ENCODE measurements at regions not wholly inside any gene's neighbourhood (a gene's known extent, or its start where the extent isn't known, plus 50 kb on each side); places are given as distances from the start of the nearest gene placed in this dataset.

- no peak overlapping the region for H3K4me3 ChIP-seq
- no peak overlapping the region for H3K27ac ChIP-seq
- no peaks in the 10 kb centered on the region for H3K36me3 ChIP-seq
- H3K9me3 ChIP-seq = no peaks in the 10 kb centered on the region
- H3K4me2 ChIP-seq = no peak overlapping the region
- no peak for TF ChIP-seq Cebpa-rat (IDR thresholded peaks at IDR 0.05)
- no peaks in the 10 kb centered on the region for H3K4me1 ChIP-seq
- H3K27me3 ChIP-seq = no peaks in the 10 kb centered on the region
- no peak overlapping the region for H3K9ac ChIP-seq
- H4K20me1 ChIP-seq = no peaks in the 10 kb centered on the region
These were observed 566.0 kb downstream of the NR4A2 start for GRCh38 chr2:155766342-155767115.

GRCh38 chr2:155755481-155755880 is 577.0 kb downstream of the NR4A2 start:
- no peak overlapping the region for H3K4me2 ChIP-seq
- no peaks in the 10 kb centered on the region for H4K20me1 ChIP-seq
- no peak overlapping the region for H3K27ac ChIP-seq
- H3K9ac ChIP-seq = no peak overlapping the region
- no peaks in the 10 kb centered on the region for H3K9me3 ChIP-seq
- H3K4me1 ChIP-seq = peaks cover 6% of the 10 kb centered on the region; the same call in 1 of the 2 replicates
- no peak overlapping the region for H3K4me3 ChIP-seq
- no peaks in the 10 kb centered on the region for H3K36me3 ChIP-seq
- no peak for TF ChIP-seq Cebpa-rat (IDR thresholded peaks at IDR 0.05)
- no peaks in the 10 kb centered on the region for H3K27me3 ChIP-seq

- Histone ChIP-seq H3K36me3 (no peaks in the 10 kb centered on the region), H3K9ac (no peak overlapping the region), H3K4me3 (no peak overlapping the region), H4K20me1 (no peaks in the 10 kb centered on the region), H3K27me3 (no peaks in the 10 kb centered on the region), H3K4me2 (no peak overlapping the region), H3K27ac (no peak overlapping the region), H3K4me1 (no peaks in the 10 kb centered on the region), H3K9me3 (no peaks in the 10 kb centered on the region)
- TF ChIP-seq Cebpa-rat (IDR thresholded peaks at IDR 0.05) = no peak
These were observed 584.4 kb downstream of the NR4A2 start for GRCh38 chr2:155748131-155748530.

GRCh38 chr2:155747531-155747930 is 585.0 kb downstream of the NR4A2 start:
- no peaks in the 10 kb centered on the region for H4K20me1 ChIP-seq
- H3K4me1 ChIP-seq = no peaks in the 10 kb centered on the region
- no peaks in the 10 kb centered on the region for H3K36me3 ChIP-seq
- no peak overlapping the region for H3K27ac ChIP-seq
- H3K27me3 ChIP-seq = no peaks in the 10 kb centered on the region
- no peak for TF ChIP-seq Cebpa-rat (IDR thresholded peaks at IDR 0.05)
- H3K9me3 ChIP-seq = no peaks in the 10 kb centered on the region
- H3K9ac ChIP-seq = no peak overlapping the region
- H3K4me2 ChIP-seq = no peak overlapping the region
- H3K4me3 ChIP-seq = no peak overlapping the region

- Histone ChIP-seq H3K4me1 (no peaks in the 10 kb centered on the region), H3K27me3 (no peaks in the 10 kb centered on the region), H3K9ac (no peak overlapping the region), H3K36me3 (no peaks in the 10 kb centered on the region), H3K27ac (no peak overlapping the region), H4K20me1 (no peaks in the 10 kb centered on the region), H3K4me3 (no peak overlapping the region), H3K9me3 (no peaks in the 10 kb centered on the region), H3K4me2 (no peak overlapping the region)
- TF ChIP-seq Cebpa-rat (IDR thresholded peaks at IDR 0.05) = no peak
These were observed 599.2 kb downstream of the NR4A2 start for GRCh38 chr2:155733091-155733853.

GRCh38 chr2:155730804-155731203 is 601.7 kb downstream of the NR4A2 start:
- Histone ChIP-seq H3K27me3 (no peaks in the 10 kb centered on the region), H4K20me1 (no peaks in the 10 kb centered on the region), H3K4me1 (no peaks in the 10 kb centered on the region), H3K36me3 (no peaks in the 10 kb centered on the region), H3K4me2 (no peak overlapping the region), H3K4me3 (no peak overlapping the region), H3K27ac (no peak overlapping the region), H3K9me3 (no peaks in the 10 kb centered on the region), H3K9ac (no peak overlapping the region)
- no peak for TF ChIP-seq Cebpa-rat (IDR thresholded peaks at IDR 0.05)

GRCh38 chr2:155727187-155727895 is 605.2 kb downstream of the NR4A2 start:
- Histone ChIP-seq H3K36me3 (no peaks in the 10 kb centered on the region), H3K9me3 (no peaks in the 10 kb centered on the region), H3K4me2 (no peak overlapping the region), H4K20me1 (no peaks in the 10 kb centered on the region), H3K9ac (no peak overlapping the region), H3K4me3 (no peak overlapping the region), H3K27ac (no peak overlapping the region), H3K4me1 (no peaks in the 10 kb centered on the region), H3K27me3 (no peaks in the 10 kb centered on the region)
- TF ChIP-seq Cebpa-rat (IDR thresholded peaks at IDR 0.05) = no peak

- no peaks in the 10 kb centered on the region for H3K4me1 ChIP-seq
- H3K4me2 ChIP-seq = no peak overlapping the region
- no peak overlapping the region for H3K4me3 ChIP-seq
- no peaks in the 10 kb centered on the region for H3K9me3 ChIP-seq
- H3K36me3 ChIP-seq = no peaks in the 10 kb centered on the region
- no peak overlapping the region for H3K9ac ChIP-seq
- H3K27ac ChIP-seq = no peak overlapping the region
- TF ChIP-seq Cebpa-rat (IDR thresholded peaks at IDR 0.05) = no peak
- no peaks in the 10 kb centered on the region for H3K27me3 ChIP-seq
- H4K20me1 ChIP-seq = no peaks in the 10 kb centered on the region
These were observed 610.2 kb downstream of the NR4A2 start for GRCh38 chr2:155722290-155722689.

- no peaks in the 10 kb centered on the region for H4K20me1 ChIP-seq
- H3K4me3 ChIP-seq = no peak overlapping the region
- H3K4me1 ChIP-seq = no peaks in the 10 kb centered on the region
- no peaks in the 10 kb centered on the region for H3K27me3 ChIP-seq
- no peaks in the 10 kb centered on the region for H3K9me3 ChIP-seq
- no peak overlapping the region for H3K9ac ChIP-seq
- no peaks in the 10 kb centered on the region for H3K36me3 ChIP-seq
- no peak for TF ChIP-seq Cebpa-rat (IDR thresholded peaks at IDR 0.05)
- no peak overlapping the region for H3K4me2 ChIP-seq
- no peak overlapping the region for H3K27ac ChIP-seq
These were observed 616.8 kb downstream of the NR4A2 start for GRCh38 chr2:155715705-155716104.

GRCh38 chr2:155714983-155715382 is 617.5 kb downstream of the NR4A2 start:
- no peak overlapping the region for H3K9ac ChIP-seq

More at GRCh38 chr2:155714983-155715382, 617.5 kb downstream of the NR4A2 start:
- Histone ChIP-seq H3K27me3 (no peaks in the 10 kb centered on the region), H3K9me3 (no peaks in the 10 kb centered on the region), H3K27ac (no peak overlapping the region), H3K36me3 (no peaks in the 10 kb centered on the region), H3K4me1 (no peaks in the 10 kb centered on the region), H4K20me1 (no peaks in the 10 kb centered on the region), H3K4me2 (no peak overlapping the region), H3K4me3 (no peak overlapping the region)
- TF ChIP-seq Cebpa-rat (IDR thresholded peaks at IDR 0.05) = no peak

Measured in BLaER1 (cell line).